ENCODE measurements at regions not wholly inside any gene's neighbourhood (a gene's known extent, or its start where the extent isn't known, plus 50 kb on each side); places are given as distances from the start of the nearest gene placed in this dataset.
"Not testable (repeated sequence)": the region's sequence is repeated elsewhere in the genome, so short reads cannot be mapped to it uniquely, and the experiment has no call there.

- peak; percentile 27 for DNase-seq
These were observed 139.6 kb downstream of the MYLK4 start for GRCh38 chr6:2611092-2611491.

GRCh38 chr6:2608503-2608902 lies 142.2 kb downstream of the MYLK4 start:
- DNase-seq, result no peak

GRCh38 chr6:2600363-2600762 lies 150.4 kb downstream of the MYLK4 start:
- no peak for DNase-seq

- no peak for DNase-seq
These were observed 150.9 kb downstream of the MYLK4 start for GRCh38 chr6:2599817-2600216.

GRCh38 chr6:2598867-2599266 lies 151.9 kb downstream of the MYLK4 start:
- no peak for DNase-seq

- DNase-seq, result no peak
These were observed 152.7 kb downstream of the MYLK4 start for GRCh38 chr6:2597991-2598390.

- DNase-seq, result not testable (repeated sequence)
These were observed 153.3 kb downstream of the MYLK4 start for GRCh38 chr6:2597457-2597856.

- no peak for DNase-seq
These were observed 154.5 kb downstream of the MYLK4 start for GRCh38 chr6:2596222-2596621.

- DNase-seq, result no peak
These were observed 155.9 kb downstream of the MYLK4 start for GRCh38 chr6:2594868-2595267.

GRCh38 chr6:2593167-2593566 lies 157.6 kb downstream of the MYLK4 start:
- no peak for DNase-seq

- no peak for DNase-seq
These were observed 161.5 kb downstream of the MYLK4 start for GRCh38 chr6:2589171-2589661.

- no peak for DNase-seq
These were observed 167.3 kb downstream of the MYLK4 start for GRCh38 chr6:2583459-2583858.

GRCh38 chr6:2582268-2582667 lies 168.5 kb downstream of the MYLK4 start:
- no peak for DNase-seq

- no peak for DNase-seq
These were observed 169.1 kb downstream of the MYLK4 start for GRCh38 chr6:2581611-2582010.

- DNase-seq, result no peak
These were observed 169.7 kb downstream of the MYLK4 start for GRCh38 chr6:2581011-2581410.

GRCh38 chr6:2579804-2580570 lies 170.7 kb downstream of the MYLK4 start:
- DNase-seq, result no peak

- DNase-seq, result no peak
These were observed 171.4 kb downstream of the MYLK4 start for GRCh38 chr6:2579241-2579761.

GRCh38 chr6:2578767-2579166 lies 172.0 kb downstream of the MYLK4 start:
- DNase-seq, result no peak

GRCh38 chr6:2576499-2576898 lies 174.2 kb downstream of the MYLK4 start:
- DNase-seq, result no peak

- no peak for DNase-seq
These were observed 175.5 kb downstream of the MYLK4 start for GRCh38 chr6:2575236-2575635.

- DNase-seq, result not testable (repeated sequence)
These were observed 181.3 kb downstream of the MYLK4 start for GRCh38 chr6:2569420-2569819.

- DNase-seq, result no peak
These were observed 184.7 kb downstream of the MYLK4 start for GRCh38 chr6:2566048-2566447.

- DNase-seq, result no peak
These were observed 185.2 kb downstream of the MYLK4 start for GRCh38 chr6:2565499-2565898.

GRCh38 chr6:2563635-2564034 lies 187.1 kb downstream of the MYLK4 start:
- DNase-seq, result peak; percentile 72
